ACHN (cell line): ENCODE measurements at regions not wholly inside any gene's neighbourhood (a gene's known extent, or its start where the extent isn't known, plus 50 kb on each side); places are given as distances from the start of the nearest gene placed in this dataset.

Experiments
- DNase-seq: peaks from one replicate; pipeline ENCODE4 v3.0.0-alpha.2; 2015
- in situ Hi-C: cut with HindIII; loops from 2 replicates; pipeline ENCODE4 v1.10.0; 2017; ENCODE audit warnings: low sequenced_read_pairs, low pct_ligation_motif_present, low pct_unique_long_range_greater_than_20kb

DNA sequence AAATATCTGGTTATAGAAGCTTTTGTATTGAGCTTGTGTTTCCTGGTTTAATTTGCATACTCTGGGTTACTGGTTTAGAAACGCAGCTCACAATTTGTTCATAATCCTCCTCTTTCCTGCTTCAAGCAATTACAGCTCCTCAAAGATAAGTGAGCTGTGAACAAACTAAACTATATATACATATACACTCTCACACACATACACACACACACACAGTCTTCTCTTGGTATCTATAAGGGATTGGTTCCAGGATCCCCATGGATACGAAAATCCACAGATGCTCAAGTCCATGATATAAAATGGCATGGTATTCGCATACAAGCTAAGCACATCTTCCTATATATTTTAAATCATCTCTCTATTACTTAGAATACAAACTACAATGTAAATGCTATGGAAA, 510.9 kb upstream of the CDH18 start:
- in situ Hi-C loops, result no loop called here
- no peak for DNase-seq

DNA sequence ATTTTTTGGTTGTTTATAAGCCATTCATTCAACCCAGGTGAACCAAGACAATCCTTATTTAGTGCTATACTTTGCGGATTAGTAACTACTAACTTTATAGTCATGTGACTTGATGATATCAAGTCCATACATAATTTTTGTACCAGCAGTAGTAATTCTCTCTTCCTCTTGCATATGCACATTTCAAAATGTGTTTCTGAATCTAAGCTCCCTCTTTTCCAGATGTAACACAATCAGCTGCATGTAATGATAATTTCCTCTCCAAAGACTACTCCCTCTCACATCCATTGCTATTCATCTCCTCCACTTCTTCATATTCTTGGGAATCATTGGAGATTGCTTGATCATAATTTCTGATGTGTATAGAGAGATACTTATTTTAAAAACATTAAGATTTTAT, 510.1 kb upstream of the CDH18 start:
- DNase-seq, result no peak
- in situ Hi-C loops, result no loop called here

DNA sequence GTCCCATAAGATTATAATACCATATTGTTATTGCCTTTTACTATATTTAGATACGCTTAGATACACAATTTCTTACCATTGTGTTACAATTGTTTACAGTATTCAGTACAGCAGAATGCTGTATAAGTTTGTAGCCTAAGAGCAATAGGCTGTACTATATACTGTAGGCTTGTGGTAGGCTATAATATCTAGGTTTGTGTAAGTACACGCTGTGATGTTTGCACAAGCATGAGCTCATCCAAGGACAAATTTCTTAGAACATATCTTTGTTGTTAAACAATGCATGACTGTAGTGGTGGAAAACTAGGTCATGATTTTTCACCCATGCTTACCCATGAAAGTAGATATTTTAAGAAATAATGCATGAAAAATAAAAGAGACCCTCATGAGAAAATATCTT, 509.4 kb upstream of the CDH18 start:
- no peak for DNase-seq
- in situ Hi-C loops, result no loop called here

DNA sequence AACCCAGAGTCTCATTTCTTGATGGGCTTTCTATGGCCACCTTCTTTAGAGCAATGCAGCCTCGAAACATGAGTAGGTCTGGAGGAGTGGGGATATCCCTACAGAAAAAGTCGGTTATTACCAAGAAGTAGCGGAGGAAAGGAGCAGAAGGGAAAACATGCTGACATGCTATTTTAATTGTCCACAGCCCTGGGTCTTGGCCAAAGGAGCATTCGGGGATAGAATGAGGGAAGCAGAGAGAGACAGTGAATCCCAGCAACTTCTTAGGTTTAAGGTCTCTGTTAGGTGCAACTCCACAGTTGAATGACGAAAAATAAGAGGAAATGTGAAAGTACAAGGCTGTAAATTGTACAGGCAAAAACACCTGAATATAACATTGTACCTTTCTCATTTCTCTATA, 506.7 kb upstream of the CDH18 start:
- in situ Hi-C loops, result no loop called here
- no peak for DNase-seq

DNA sequence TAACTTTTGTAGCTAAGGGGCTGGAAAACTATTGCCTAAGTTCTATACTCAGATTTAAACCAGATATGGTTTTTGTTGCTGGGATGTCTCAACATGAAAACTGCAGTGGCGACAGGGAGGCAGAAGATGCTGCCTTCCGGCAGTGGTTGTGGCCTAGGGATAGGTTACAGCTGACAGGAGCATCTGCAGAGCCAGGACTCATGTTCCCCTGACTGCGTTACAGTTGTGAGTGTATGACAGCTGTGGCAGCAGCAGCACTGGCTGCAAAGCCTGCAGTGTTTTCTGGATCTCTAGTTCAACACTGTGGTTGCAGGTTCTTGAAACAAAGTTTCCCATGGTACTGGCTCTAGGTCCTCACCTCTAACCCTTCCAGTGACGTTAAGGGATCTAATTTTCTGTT, 498.8 kb upstream of the CDH18 start:
- in situ Hi-C loops, result no loop called here

DNA sequence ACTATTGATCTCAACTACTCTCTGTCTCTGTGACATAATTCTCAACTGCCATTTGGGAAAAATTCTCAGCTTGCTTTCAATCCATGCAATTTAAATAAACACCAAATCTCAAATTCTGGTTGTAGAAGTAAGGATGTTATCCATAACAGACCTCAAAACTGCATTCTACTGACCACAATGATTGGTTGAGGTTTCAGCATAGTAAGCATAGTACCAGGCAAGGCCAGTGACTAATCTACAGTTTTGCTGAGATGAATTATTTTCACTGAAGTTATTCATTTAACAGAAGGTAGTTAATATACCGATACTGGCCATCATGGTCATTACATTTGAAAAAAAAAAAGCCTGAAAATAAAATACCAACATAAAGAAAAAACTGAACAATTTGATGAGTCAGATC, 488.0 kb upstream of the CDH18 start:
- DNase-seq, result no peak
- in situ Hi-C loops, result no loop called here

More for the DNA sequence above, 498.8 kb upstream of the CDH18 start:
- DNase-seq, result no peak

DNA sequence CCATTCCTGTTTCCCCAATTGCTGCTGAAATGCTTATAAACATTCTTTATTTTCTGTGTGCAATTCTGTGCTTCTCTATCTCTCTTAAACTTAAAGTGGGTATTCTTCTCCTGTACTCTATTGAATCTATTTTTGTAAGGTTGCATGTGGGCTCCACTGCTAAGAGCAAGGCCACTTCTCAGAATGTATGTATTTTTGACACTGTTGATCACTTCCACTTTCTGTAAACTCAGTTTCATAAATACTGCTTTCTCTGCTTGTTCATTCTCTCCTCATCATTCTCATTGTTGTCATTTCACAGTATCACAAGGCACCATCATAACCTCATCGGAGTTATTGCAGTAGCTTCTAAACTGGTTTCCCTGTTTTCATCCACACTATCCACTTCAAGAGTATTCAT, 483.0 kb upstream of the CDH18 start:
- no peak for DNase-seq
- in situ Hi-C loops, result no loop called here

DNA sequence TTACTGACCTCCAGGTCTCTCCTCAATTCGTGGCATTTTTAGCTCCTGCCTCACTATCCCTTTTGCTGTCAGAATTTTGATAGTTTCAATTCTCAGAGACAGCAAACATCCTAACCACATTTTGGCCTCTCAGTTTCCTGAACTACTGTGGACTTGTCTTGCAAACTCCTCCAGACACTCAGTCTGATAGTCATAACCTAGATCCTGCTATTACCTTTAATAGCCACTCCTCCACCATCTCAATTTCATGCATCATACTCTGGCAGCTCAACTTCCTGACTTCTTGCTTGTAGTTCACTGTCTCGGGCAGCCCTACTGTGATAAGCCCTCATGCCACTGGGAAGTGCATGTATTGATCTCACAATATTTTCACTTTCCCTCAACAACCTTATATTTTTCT, 481.8 kb upstream of the CDH18 start:
- in situ Hi-C loops, result no loop called here

DNA sequence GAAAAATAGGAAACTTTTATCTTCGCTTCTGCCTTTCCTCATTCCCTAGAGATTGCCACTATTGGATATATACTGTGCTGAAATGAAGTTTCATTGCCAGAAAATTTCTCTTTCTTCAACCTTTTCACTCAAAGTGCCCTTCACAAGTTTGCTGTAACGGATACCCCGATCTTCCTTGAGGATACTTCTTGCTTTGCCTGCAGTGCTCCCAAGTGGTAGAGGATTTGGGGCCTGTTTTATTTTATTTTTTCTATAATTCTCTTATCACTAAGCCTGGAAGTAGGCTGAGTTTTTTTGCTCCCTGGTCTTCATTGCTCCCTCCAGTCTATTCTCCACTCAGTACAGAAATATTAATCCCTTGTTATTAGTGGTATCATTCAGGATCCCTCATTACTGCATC, 481.4 kb upstream of the CDH18 start:
- peak; percentile 6 for DNase-seq
- in situ Hi-C loops, result no loop called here

More for the DNA sequence above, 481.8 kb upstream of the CDH18 start:
- DNase-seq, result no peak

DNA sequence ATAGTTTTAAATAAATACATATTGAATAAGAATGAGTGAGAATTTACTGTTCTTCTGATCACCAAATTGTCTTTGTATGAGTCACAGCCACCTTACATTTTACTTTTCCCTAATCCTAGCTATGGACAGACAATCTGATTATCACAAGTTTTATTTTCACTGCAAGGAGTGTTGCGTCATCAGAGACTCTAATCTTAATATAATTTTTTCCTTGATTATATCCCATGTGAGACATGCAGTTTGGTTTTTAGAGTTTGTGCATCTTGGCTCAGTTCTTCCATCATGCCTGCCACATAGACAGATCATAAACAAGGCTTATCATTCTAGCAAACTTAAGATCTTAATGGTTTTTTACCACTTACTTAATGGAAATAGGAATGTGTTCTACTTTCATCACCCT, 478.5 kb upstream of the CDH18 start:
- in situ Hi-C loops, result no loop called here

DNA sequence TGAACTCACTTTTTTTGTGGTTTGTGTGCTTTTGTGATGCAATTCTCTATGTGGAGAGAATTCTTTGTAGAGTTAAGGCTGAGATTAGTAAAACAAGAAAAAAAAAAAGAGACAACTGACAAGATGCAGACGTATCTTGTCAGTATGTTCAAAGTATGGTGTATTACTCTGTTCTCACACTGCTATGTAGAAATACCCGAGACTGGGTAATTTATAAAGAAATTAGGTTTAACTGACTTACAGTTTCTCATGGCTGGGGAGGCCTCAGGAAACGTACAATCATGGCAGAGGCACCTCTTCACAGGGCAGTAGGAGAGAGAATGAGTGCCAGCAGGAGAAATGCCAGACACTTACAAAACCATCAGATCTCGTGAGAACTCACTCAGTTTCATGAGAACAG, 475.2 kb upstream of the CDH18 start:
- no peak for DNase-seq
- in situ Hi-C loops, result no loop called here

More for the DNA sequence above, 478.5 kb upstream of the CDH18 start:
- DNase-seq, result no peak

DNA sequence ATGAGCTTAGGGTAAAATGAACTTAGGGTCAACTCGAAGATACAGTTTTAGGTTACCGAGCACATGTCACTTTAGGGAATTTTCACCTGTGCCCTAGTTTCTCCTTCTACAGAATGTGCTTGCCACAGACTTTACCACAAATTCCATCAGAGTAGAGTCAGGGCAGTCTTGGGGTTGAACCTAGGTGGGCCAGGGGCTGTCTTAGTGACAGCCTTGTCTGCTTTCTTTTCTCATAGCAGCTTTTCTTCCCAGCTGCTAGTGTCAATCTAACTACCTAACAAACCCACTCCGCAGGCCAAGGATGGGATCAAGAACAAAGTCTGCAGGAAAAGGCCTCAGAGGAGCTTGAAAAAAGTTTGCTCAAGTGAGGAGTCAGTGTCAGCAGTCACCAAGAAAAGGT, 458.1 kb upstream of the CDH18 start:
- in situ Hi-C loops, result no loop called here
- DNase-seq, result peak; percentile 0

DNA sequence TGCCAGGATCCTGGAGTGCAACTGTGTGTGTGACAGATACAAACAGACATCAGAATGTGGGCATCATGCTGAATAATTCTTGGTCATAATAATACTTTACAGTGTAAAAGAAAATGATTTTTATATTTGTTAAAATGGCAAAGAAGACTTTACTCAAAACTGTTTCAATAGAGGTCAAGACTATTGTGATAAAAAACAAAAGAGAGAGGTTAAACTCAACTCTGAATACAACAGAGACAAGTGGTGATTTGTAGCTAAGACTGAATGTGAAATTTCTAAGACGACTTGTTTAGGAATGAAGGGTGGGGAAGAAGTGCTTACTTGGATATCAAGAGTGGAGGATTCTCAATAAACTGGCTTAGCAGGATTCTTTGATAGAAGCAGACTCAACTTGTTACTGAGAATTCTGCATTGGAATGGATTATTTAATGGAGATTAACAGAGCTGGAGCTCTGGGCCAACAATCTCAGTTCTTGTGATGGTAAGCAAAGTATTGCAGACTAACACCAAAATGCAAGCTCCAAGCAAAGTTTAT, 457.4 kb upstream of the CDH18 start:
- DNase-seq, result no peak
- in situ Hi-C loops, result no loop called here

DNA sequence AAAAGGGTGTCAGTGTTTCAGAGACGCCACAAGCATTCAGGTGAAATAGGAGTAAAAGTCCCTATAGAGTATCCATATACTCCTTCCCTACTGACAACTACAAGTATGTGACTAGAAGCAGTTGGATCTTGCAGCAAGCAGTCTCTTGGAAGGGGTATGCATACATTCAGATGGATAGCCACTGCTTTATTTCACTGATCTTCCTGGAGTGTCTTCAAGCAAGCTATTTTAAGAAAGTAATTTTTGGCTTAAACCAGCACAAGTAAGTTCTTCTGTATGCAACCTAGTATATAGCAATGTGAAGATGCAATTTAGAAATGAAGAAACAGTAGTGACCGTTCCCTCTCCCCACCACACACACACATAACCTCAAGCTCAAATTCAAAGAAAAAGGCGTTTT, 446.8 kb upstream of the CDH18 start:
- in situ Hi-C loops, result no loop called here
- DNase-seq, result no peak

DNA sequence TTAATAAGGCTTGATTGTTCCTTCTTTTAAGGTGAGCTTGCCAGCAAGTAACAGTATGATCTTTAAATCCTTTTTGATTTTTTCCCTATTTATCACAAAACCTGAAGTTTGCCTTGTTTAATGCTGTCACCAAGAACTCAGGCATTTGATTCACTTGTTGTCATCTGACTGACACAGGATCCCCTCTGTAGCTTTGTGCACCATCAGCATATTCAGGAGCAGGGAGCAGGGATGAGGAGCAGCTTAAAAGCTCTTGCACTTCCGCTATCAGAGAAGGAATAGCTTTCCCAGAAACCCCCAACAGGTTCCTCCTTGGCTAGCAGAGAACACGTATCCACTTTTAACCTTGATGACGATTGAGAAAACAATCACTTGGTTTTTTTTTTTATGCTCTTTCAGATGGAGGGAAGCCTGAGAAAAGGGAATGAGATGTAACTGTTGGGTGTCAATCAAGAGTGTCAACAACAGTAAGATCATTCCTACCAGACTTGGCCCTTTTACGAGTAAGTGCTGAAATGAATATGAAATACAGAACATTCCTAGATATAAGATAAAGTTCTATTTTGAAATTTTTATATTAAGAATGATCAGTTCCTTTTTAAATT, 433.1 kb upstream of the CDH18 start:
- no peak for DNase-seq
- in situ Hi-C loops, result no loop called here
